Endothelial cell of umbilical vein (primary cell): ENCODE measurements at regions not wholly inside any gene's neighbourhood (a gene's known extent, or its start where the extent isn't known, plus 50 kb on each side); places are given as distances from the start of the nearest gene placed in this dataset.

ENCODE experiments used
- BruUV-seq: library from RNA; stranded (reverse); fragments of 400-500 nt; replicated peaks from 2 replicates; lab custom pipeline; 2021; lab: Mats Ljungman, UMichigan
- CTCF ChIA-PET: fragments of 300-600, 350-600 bp; sonication (Branson Sonifier 250); formaldehyde crosslinking; loops from one replicate; lab custom pipeline; 2021; ENCODE audit warnings: antibody characterized with exemption, inconsistent platforms; lab: Charles Lee
- POLR2A ChIA-PET: fragments of 300-600, 350-600 bp; sonication (Branson Sonifier 250); formaldehyde crosslinking; loops from one replicate; lab custom pipeline; 2021; ENCODE audit warnings: antibody characterized with exemption, inconsistent platforms; lab: Charles Lee
- DNase-seq: peaks from one replicate; pipeline ENCODE4 v3.0.0-alpha.2; 2011; ENCODE audit warnings: low read depth, low spot score
- FAIRE-seq: peaks from 2 replicates; lab custom pipeline; 2011; peaks lifted over from hg19 to GRCh38; lab: Jason Lieb, UNC
- H2AFZ ChIP-seq: 2 replicates; pipeline ENCODE4 v1.6.0; 2012; ENCODE audit warnings: low read depth, low read length, control low read depth, inconsistent platforms
- H3K27ac ChIP-seq: 2 replicates; pipeline ENCODE4 v1.5.1; 2011; ENCODE audit warnings: low read depth, mild to moderate bottlenecking, control low read depth, low read length, moderate library complexity; ENCODE audit not compliant: insufficient read depth
- H3K27me3 ChIP-seq, 2 experiments: 2 replicates each; pipeline versions ENCODE4 v1.6.0 to v1.6.1; 2011; ENCODE audit warnings: low read length in 2 of 2, mixed read lengths in 1 of 2; ENCODE audit not compliant: control insufficient read depth in 2 of 2, insufficient read depth in 2 of 2
- H3K36me3 ChIP-seq, 2 experiments: 2 replicates in 1 of 2; 3 replicates in 1 of 2; pipeline ENCODE4 v1.5.1; 2011; ENCODE audit warnings: low read length in 2 of 2, mild to moderate bottlenecking in 1 of 2, moderate library complexity in 1 of 2; ENCODE audit not compliant: control insufficient read depth in 2 of 2, insufficient read depth in 2 of 2; ENCODE audit errors: extremely low read depth in 1 of 2
- H3K4me1 ChIP-seq: 3 replicates; pipeline ENCODE4 v1.5.1; 2011; ENCODE audit warnings: mild to moderate bottlenecking, low read length; ENCODE audit not compliant: control insufficient read depth, insufficient read depth; ENCODE audit errors: extremely low read depth
- H3K4me2 ChIP-seq: 2 replicates; pipeline ENCODE4 v1.6.1; 2011; ENCODE audit warnings: low read length, control low read depth, mixed read lengths; ENCODE audit not compliant: insufficient read depth
- H3K4me3 ChIP-seq, 3 experiments: fragments of 200-600 bp in 1 of 3; sonication (generic), shearing (Covaris generic) in 1 of 3; replicated peaks in 1 of 3; 2 replicates each; pipeline ENCODE4 v1.5.1; 2011 to 2016; ENCODE audit warnings: control low read depth in 3 of 3, low read length in 3 of 3, mild to moderate bottlenecking in 2 of 3, inconsistent platforms in 1 of 3, low read depth in 1 of 3, moderate library complexity in 1 of 3; ENCODE audit not compliant: insufficient read depth in 1 of 3
- H3K79me2 ChIP-seq: 2 replicates; pipeline ENCODE4 v1.6.0; 2012; ENCODE audit warnings: low read length, inconsistent platforms; ENCODE audit not compliant: control insufficient read depth, insufficient read depth
- H3K9ac ChIP-seq: replicated peaks from 2 replicates; pipeline ENCODE3; 2011; ENCODE audit warnings: low read length, control low read depth; ENCODE audit not compliant: insufficient read depth; ENCODE audit errors: extremely low read depth
- H3K9me1 ChIP-seq: replicated peaks from 3 replicates; pipeline ENCODE4 v1.6.0; 2011; ENCODE audit warnings: mild to moderate bottlenecking, low read length; ENCODE audit not compliant: control insufficient read depth, insufficient read depth; ENCODE audit errors: extremely low read depth
- H3K9me3 ChIP-seq: replicated peaks from 2 replicates; pipeline ENCODE4 v1.5.1; 2012; ENCODE audit warnings: low read length, inconsistent platforms; ENCODE audit not compliant: control insufficient read depth, insufficient read depth
- H4K20me1 ChIP-seq: replicated peaks from 2 replicates; pipeline ENCODE3; 2011; ENCODE audit warnings: mild to moderate bottlenecking, low read length; ENCODE audit not compliant: control insufficient read depth, insufficient read depth; ENCODE audit errors: extremely low read depth
- EZH2 ChIP-seq: IDR thresholded peaks from 2 replicates; pipeline ENCODE4 v1.6.1; 2012; ENCODE audit warnings: borderline replicate concordance, low read depth, mild to moderate bottlenecking, moderate library complexity, low read length, inconsistent platforms; ENCODE audit not compliant: severe bottlenecking
- FOS ChIP-seq: IDR thresholded peaks from 2 replicates; pipeline ENCODE4 v1.6.1; 2011; ENCODE audit warnings: mild to moderate bottlenecking, low read length, moderate library complexity, borderline replicate concordance; ENCODE audit not compliant: insufficient read depth
- GATA2 ChIP-seq: IDR thresholded peaks from 2 replicates; pipeline ENCODE4 v1.7.0; 2011; ENCODE audit warnings: low read depth, mild to moderate bottlenecking, moderate library complexity, mixed read lengths, low read length; ENCODE audit not compliant: insufficient read length, insufficient read depth
- JUN ChIP-seq: IDR thresholded peaks from 2 replicates; pipeline ENCODE4 v1.6.1; 2011; ENCODE audit warnings: borderline replicate concordance, low read depth; ENCODE audit not compliant: insufficient read length, insufficient read depth
- MYC ChIP-seq: IDR thresholded peaks from one replicate; pipeline ENCODE4 v1.6.1; 2011; ENCODE audit warnings: mild to moderate bottlenecking, low read depth, low read length
- POLR2A ChIP-seq: IDR thresholded peaks from 2 replicates; pipeline ENCODE4 v1.6.1; 2012; ENCODE audit warnings: low read depth, mild to moderate bottlenecking, control low read depth, low read length
- POLR2AphosphoS5 ChIP-seq: IDR thresholded peaks from 2 replicates; pipeline ENCODE4 v1.6.1; 2012; ENCODE audit warnings: low read depth, mild to moderate bottlenecking, control low read depth, low read length, moderate library complexity; ENCODE audit not compliant: insufficient read depth
- dilution Hi-C: fragments of 300-500 bp; cut with MboI; formaldehyde crosslinking; loops from one replicate; pipeline ENCODE4 v1.15.0; 2019; ENCODE audit warnings: low sequenced_read_pairs; ENCODE audit not compliant: extremely low pct_ligation_motif_present
- intact Hi-C: fragments of 100-400 bp; cut with micrococcal nuclease; formaldehyde crosslinking; loops from one replicate; pipeline ENCODE4 v1.10.0; 2022
- TF ChIP-seq, protein P1 (sequence below): IDR thresholded peaks from 2 replicates; pipeline ENCODE4 v1.6.1; 2011; ENCODE audit not compliant: insufficient read depth, insufficient read length
- TF ChIP-seq, protein P2 (sequence below), 2 donors: IDR thresholded peaks; 1 replicate in 1 of 2; 2 replicates in 1 of 2; pipeline ENCODE4 v1.5.1; 2011; ENCODE audit warnings: low read length in 2 of 2, mild to moderate bottlenecking in 2 of 2, moderate library complexity in 2 of 2, control low read depth in 1 of 2, inconsistent platforms in 1 of 2, low read depth in 1 of 2; ENCODE audit not compliant: insufficient read depth in 1 of 2; ENCODE audit errors: extremely low read depth in 1 of 2

DNA sequence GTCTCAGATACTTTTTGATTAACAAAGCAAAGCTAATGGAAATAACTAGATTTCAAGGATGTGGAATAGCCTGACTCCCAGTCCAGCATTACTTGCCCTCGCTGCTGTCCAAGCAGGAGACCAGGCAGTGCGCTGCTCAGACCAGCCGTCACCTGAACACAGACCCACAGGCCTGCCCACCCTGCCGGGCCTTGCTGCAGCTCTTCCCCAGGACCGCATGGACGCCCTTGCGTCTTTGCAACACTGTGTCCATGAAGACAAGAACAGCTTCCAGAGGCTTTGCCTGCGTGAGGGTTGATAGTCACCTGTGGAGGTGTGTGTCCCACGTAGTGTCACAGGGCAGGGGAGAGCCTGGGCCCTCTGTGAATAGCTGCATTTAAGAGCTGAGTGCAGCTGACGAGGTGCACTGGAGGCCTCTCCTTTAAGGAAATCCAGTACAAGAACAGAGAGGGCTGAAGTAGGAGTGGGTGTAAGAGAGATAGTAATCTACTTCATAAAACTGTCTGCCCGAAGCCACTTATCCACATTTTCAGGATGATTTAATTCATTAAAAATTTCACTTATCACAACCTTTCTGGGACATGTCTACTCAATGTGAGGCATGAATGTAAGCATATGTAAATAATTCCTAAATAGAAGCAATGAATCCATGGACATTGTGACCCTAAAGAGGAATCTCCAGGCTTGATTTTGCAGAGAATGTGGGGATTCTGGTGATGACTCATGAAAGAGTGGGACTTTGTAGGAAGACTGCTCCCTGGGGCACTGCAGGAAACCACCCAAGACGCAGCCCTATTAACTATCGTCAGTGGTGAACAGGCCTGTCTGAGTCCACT, 176.2 kb upstream of the RAB4A start:
- POLR2A ChIA-PET = no interaction called here
- no TSS peak for BruUV-seq

More for the DNA sequence above, 176.2 kb upstream of the RAB4A start:
- no peak overlapping the region for H3K27ac ChIP-seq
- CTCF ChIA-PET = no interaction called here
- H3K4me2 ChIP-seq = no peak overlapping the region
- intact Hi-C loops = no loop called here
- no peak for TF ChIP-seq POLR2AphosphoS5
- TF ChIP-seq EZH2 = no peak
- TF ChIP-seq, protein P1, sequence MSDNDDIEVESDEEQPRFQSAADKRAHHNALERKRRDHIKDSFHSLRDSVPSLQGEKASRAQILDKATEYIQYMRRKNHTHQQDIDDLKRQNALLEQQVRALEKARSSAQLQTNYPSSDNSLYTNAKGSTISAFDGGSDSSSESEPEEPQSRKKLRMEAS = no peak
- TF ChIP-seq GATA2 = no peak
- TF ChIP-seq MYC = no peak
- TF ChIP-seq JUN = no peak
- TF ChIP-seq, protein P2, sequence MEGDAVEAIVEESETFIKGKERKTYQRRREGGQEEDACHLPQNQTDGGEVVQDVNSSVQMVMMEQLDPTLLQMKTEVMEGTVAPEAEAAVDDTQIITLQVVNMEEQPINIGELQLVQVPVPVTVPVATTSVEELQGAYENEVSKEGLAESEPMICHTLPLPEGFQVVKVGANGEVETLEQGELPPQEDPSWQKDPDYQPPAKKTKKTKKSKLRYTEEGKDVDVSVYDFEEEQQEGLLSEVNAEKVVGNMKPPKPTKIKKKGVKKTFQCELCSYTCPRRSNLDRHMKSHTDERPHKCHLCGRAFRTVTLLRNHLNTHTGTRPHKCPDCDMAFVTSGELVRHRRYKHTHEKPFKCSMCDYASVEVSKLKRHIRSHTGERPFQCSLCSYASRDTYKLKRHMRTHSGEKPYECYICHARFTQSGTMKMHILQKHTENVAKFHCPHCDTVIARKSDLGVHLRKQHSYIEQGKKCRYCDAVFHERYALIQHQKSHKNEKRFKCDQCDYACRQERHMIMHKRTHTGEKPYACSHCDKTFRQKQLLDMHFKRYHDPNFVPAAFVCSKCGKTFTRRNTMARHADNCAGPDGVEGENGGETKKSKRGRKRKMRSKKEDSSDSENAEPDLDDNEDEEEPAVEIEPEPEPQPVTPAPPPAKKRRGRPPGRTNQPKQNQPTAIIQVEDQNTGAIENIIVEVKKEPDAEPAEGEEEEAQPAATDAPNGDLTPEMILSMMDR (IDR thresholded peaks at IDR 0.05; ENCODE audit: extremely low read depth in 1 of 2, insufficient read depth in 1 of 2, low read depth in 1 of 2, low read length in 2 of 2) = no peak
- TF ChIP-seq FOS = no peak
- TF ChIP-seq POLR2A = no peak
- no peaks in the 10 kb centered on the region for H3K79me2 ChIP-seq
- dilution Hi-C loops = no loop called here
- H3K4me1 ChIP-seq = no peaks in the 10 kb centered on the region
- H3K36me3 ChIP-seq = no peaks in the 10 kb centered on the region
- no peaks in the 10 kb centered on the region for H3K9me1 ChIP-seq
- no peak for DNase-seq
- no peaks in the 10 kb centered on the region for H3K9me3 ChIP-seq
- H3K27me3 ChIP-seq = no peaks in the 10 kb centered on the region
- no peak overlapping the region for H3K9ac ChIP-seq
- no peak overlapping the region for H3K4me3 ChIP-seq
- no peak for FAIRE-seq
- no peak overlapping the region for H2AFZ ChIP-seq
- H4K20me1 ChIP-seq = no peaks in the 10 kb centered on the region
